Activated CD4-positive, alpha-beta T cell treated with anti-CD3 and anti-CD28 coated beads, Interleukin-2, amount 50 U/mL, for 4 hours (primary cell): ENCODE measurements at regions not wholly inside any gene's neighbourhood (a gene's known extent, or its start where the extent isn't known, plus 50 kb on each side); places are given as distances from the start of the nearest gene placed in this dataset.
"Not testable (repeated sequence)": the region's sequence is repeated elsewhere in the genome, so short reads cannot be mapped to it uniquely, and the experiment has no call there.

Experiments used
- DNase-seq, 2 experiments: peaks; one replicate each; pipeline ENCODE4 v3.0.0-alpha.2; 2020

- not testable (repeated sequence) for DNase-seq
Measured at GRCh38 chr16:60078819-60079218, 1344.7 kb upstream of the GOT2 start.

DNA sequence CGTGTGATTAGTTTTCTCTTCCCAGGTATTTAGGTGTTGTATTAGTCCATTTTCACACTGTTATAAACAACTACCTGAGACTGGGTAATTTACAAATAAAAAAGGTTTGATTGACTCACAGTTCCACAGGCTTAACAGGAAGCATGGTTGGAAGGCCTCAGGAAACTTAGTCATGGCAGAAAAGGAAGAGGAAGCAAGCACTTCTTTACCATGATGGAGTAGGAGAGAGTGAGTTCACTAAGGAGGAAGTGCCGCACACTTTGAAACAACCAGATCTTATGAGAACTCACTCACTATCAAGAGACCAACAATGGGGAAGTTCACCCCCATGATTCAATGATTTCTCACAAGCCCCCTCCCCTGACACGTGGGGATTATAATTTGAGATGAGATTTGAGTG is 1343.7 kb upstream of the GOT2 start:
- DNase-seq: no peak

- DNase-seq: no peak
Measured at GRCh38 chr16:60074378-60074777, 1340.3 kb upstream of the GOT2 start.

DNA sequence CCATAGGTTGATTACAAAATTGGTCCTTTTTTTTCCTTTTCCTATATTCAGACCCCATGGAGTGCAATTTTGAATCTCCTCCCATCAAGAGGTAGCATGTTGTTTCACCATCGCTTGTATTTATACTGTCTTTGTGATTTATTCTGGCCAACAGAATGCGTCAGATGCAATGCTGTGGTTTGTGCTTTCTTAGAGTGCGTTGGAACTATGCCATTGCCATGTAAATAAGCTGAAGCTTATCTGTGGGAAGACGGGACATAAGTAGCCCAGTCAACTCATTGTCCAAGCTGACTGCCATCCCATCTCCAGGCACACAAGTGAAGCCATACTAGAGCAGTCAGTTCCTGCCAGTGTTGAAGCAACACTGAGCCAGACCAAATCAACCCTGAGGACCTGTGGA is 1339.3 kb upstream of the GOT2 start:
- DNase-seq: no peak

DNA sequence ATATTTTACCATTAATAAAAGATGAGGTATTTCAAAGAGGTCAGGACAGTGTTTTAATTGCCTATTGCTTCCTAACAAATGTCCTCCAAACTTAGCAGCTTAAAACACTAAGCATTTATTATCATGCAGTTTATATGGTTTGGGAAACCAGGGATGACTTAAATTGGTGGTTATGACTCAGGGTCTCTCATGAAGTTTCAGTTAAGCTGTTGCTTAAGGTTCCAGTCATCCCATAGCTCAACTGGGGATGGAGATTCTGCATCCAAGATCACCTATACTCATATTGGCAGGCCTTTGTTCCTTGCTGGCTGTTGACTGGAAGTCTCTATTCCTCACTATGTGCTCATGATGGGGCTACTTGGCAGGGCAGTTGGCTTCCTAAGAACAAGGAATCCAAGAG is 1329.9 kb upstream of the GOT2 start:
- DNase-seq: no peak

GRCh38 chr16:60061396-60061795 is 1327.3 kb upstream of the GOT2 start:
- no peak for DNase-seq

GRCh38 chr16:60060731-60061130 is 1326.6 kb upstream of the GOT2 start:
- DNase-seq: no peak

DNA sequence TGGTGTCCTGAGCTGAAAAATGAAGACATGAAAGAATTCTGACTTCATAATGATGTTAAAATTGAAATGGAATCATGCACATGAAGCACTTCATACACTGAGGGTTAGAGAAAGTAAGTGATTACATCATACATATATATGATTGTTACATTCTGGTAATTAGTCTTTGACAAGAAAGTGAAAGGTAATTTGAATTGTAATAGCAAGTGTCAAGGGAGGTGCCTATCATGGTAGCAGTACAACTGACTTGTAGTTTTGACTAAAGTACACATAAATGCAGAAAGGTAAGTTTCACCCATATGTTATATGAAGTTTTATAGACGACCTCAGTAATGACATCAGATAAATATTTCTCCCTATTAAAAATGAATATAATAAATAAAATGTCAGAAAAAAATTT is 1325.0 kb upstream of the GOT2 start:
- DNase-seq: no peak

DNA sequence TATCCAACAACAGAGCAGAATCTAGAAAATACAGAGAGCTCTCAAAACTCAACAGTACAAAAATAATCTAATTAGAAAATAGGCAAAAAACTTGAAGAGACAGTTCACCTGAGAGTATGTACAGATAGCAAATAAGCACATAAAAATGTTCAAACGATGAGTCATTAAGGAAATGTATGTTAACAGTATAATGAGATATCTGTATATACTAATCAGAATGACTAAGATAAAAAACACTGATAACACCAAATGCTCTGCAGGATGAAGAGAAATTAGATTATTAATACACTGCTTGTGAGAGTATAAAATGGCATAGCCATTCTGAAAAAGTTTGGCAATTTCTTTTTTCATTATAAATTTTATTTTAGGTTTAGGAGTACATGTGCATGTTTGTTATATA is 1307.6 kb upstream of the GOT2 start:
- DNase-seq: no peak

GRCh38 chr16:60031740-60032139 is 1297.6 kb upstream of the GOT2 start:
- DNase-seq: no peak

DNA sequence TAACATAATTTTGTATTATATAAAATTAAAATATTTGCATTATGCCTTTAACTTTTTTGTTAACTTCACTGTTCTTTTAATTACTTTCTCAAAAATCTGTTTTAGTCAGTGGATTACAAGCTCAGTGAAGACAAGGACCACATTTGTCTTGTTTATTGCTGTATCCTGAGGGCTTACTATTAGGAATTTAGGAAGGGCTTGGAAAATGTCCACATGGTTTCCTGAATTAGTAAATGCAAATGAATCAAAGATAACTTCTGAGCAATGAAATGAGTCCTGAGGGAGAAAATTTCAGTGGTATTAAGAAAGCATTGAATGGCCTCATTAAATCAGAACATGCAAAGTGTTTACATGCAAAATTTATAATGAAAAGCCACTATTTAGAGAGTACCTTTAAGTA is 1293.2 kb upstream of the GOT2 start:
- DNase-seq: no peak

DNA sequence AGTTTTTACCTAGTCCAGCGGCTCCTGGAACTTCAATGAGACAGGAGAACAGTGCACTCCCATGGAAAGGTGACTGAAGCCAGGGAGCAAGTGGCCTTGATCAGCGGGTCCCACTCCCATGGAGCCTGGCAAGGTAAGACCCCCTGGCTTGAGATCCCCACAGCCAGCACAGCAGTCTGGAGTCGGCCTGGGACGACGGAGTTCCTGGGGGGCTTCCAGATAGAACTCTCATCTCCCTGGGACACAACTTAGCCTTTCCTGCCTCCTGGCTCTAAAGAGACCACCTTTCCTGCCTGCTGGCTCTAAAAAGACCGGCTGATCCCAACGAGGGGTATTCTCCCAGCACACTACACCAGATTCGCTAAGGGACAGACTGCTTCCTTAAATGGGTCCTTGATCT is 1279.0 kb upstream of the GOT2 start:
- no peak for DNase-seq

GRCh38 chr16:60001523-60001922 is 1267.4 kb upstream of the GOT2 start:
- no peak for DNase-seq

DNA sequence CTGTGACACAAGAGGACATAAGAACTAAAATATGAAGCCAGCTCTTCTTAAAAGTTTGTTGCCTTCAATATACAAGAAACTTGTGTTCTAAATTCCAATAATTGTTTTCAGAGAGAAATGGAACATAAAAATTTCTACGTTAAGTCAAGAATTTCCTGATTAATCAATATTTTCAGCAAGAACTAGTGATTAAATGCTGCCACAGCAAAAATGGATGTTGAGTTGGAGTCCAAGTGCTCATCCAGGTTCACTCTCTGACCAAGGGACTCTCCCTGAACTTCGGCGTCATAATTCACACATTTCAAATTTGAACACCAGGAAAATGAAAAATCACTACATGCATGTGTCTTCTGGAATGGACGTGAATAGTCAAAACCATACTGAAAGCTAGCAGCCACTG is 1263.6 kb upstream of the GOT2 start:
- DNase-seq: no peak

DNA sequence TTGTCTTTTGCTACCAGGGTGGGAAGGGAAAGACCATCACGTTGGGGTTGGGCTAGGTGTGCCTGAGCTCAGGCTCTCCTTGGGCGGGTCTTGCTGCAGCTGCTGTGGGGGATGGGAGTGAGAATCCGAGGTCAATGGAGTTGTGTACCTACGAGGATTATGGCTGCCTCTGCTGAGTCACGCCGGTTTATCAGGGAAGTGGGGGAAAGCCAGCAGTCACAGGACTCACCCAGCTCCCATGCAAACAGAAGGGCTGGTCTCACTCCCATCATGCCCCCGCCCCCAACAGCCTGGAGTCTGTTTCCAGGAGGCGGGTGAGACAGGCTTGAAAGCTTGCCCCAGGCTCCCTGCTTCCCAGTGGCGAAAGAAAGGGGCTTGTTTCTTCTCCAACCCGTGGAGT is 1259.0 kb upstream of the GOT2 start:
- no peak for DNase-seq

GRCh38 chr16:59991171-59991570 is 1257.1 kb upstream of the GOT2 start:
- no peak for DNase-seq

DNA sequence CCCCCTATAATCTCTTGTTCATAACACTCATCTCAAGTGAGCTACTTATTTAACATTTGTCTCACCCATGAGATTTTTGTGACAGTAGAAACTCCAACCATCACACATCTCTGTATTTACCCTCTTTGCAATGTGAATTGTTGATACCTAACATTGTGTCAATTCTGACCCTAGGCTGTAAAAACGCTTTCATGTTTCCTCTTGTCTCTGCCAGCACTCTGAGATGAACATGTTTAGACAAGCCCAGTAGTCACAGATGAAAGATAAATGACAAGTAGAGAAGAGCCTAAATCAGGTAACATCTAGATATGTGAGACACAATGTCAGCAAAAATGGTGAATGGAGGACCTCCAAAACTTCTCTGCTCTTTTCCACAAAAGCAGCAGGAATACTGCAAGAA is 1254.5 kb upstream of the GOT2 start:
- no peak for DNase-seq

- DNase-seq: no peak
Measured at GRCh38 chr16:59975953-59976352, 1241.8 kb upstream of the GOT2 start.

DNA sequence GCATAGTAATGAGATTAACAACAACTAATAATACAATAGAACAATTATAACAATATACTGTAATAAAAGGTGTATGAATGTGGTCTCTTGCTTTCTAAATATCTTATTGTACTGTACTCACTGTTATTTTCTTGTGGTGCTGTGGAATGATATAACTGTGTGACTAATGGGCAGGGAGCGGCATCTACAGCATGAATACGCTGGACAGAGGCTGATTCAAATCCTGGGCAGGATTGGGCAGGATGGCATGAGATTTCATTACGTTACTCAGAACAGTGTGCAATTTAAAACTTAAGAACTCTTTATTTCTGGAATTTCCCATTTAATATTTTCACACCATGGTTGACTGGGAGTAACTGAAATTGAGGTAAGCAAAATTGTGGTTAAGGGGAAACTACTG is 1239.8 kb upstream of the GOT2 start:
- DNase-seq: no peak

DNA sequence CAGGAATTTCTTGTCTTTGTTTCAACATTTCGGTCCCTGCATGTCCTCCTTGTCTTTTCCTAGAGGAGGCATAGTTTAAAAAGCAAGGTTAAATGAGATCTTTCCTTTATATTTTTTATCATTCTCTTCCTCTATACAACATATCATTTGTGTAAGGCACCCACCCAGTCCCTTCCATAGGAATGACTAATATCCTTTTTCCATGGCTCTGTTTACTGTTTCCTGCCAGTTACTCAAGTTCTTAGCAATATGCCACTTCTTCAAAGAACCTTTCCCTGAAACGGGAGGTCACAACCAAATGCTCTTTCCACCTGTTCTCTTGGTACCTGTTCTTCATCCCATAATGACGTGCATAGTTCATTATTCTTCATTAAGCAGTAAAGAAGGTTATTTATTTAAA is 1237.1 kb upstream of the GOT2 start:
- DNase-seq: no peak

- DNase-seq: no peak
Measured at GRCh38 chr16:59964232-59964924, 1230.3 kb upstream of the GOT2 start.

- DNase-seq: no peak
Measured at GRCh38 chr16:59959311-59959710, 1225.2 kb upstream of the GOT2 start.

- no peak for DNase-seq
Measured at GRCh38 chr16:59950431-59950830, 1216.3 kb upstream of the GOT2 start.

GRCh38 chr16:59944041-59944440 is 1209.9 kb upstream of the GOT2 start:
- not testable (repeated sequence) for DNase-seq

DNA sequence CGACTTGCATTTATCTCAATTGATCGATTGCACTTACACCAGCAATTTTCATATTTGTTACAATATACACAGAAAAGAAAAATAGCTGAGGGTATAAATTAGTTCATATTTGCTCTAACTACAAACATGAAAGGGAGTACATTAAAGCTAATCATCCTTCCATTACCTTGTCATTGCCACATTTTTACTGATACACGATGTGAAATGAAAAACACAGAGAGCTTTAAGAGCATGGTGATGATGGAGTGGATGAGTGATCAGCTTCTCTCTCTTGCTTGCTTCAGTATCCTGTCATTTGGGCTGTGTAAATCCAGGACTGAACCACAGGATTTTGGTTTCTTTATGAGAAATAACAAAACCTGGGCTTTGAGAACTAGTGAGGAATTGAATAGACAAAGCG is 1207.5 kb upstream of the GOT2 start:
- DNase-seq: no peak

DNA sequence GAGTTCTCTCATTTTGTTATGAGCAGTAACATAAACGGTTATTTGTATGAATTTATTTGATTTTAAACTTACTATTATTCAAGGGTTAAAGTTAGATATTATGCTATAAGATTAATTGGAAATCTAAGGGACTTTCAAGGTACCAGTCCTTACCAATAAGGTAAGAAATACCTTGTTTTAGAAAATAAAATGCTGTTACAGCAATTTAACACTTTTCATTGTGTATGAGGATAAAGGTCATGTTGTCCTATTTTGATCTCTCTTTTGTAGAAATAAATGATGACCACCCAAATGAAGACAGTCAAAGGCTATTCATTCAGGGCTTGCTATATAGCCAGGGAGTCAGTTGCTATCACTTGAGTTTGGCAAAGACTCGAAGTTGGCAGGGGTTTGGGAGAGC is 1185.9 kb upstream of the GOT2 start:
- DNase-seq: no peak
